GM21423 (cell line): ENCODE measurements at regions not wholly inside any gene's neighbourhood (a gene's known extent, or its start where the extent isn't known, plus 50 kb on each side); places are given as distances from the start of the nearest gene placed in this dataset.
"Not testable (repeated sequence)": the region's sequence is repeated elsewhere in the genome, so short reads cannot be mapped to it uniquely, and the experiment has no call there.

Experiments used
- ATAC-seq: cut with Tn5 transposase; IDR thresholded peaks from one replicate; pipeline ENCODE4 v1.9.1; 2021; ENCODE audit warnings: mild to moderate bottlenecking, moderate library complexity; ENCODE audit not compliant: unreplicated experiment

GRCh38 chr2:236346366-236346765 is 82.2 kb upstream of the ASB18 start:
- ATAC-seq, result no peak

GRCh38 chr2:236348279-236348678 is 84.1 kb upstream of the ASB18 start:
- ATAC-seq, result no peak

- ATAC-seq, result no peak
Observed at GRCh38 chr2:236348976-236349375, 84.8 kb upstream of the ASB18 start.

DNA sequence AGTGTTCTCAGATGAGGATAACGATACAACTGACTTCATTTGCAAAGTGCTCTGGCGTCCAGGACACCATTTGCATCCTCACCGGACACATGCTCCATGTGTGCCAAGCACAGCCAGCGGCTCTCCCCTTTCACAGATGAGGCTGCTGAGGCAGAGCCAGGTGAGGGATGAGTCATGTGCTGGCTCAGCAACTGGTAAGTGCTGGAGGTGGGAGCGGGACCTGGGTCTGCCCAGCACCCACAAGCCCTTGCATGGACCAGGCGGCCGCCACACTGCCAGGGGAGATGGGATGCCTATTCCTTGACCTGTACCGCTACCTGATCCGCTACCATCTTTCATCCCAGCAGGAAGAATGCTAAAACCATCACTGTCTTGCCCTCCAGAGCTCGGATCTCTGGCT is 86.2 kb upstream of the ASB18 start:
- ATAC-seq, result no peak

DNA sequence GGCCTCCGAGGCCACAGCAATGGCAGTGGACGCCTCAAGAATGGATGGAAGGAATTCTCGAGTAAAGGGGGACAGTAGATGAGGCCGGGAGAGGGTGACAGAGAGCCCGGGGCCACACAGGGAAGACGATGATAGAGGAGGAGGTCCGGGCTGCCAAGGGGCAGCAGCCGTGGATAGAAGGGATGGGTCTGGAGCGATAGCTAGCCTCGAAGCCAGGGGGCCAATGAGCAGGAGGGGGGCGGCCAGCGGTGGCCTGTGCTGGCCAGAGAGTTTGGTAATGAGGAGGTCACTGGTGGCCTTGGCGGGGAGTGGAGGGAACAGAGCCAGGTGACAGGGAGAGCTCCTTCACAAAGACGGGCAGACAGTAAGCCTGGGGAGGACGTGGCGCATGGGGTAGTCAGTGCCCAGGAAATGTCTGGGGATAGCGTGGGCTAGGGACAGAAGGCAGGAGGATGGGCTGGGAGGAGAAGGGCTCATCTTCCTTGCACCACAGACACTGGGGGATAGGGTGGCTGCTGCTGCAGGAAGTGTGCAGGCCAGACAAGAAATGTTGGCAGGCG is 87.8 kb upstream of the ASB18 start:
- ATAC-seq, result no peak

GRCh38 chr2:236352761-236353593 is 88.8 kb upstream of the ASB18 start:
- no peak for ATAC-seq

DNA sequence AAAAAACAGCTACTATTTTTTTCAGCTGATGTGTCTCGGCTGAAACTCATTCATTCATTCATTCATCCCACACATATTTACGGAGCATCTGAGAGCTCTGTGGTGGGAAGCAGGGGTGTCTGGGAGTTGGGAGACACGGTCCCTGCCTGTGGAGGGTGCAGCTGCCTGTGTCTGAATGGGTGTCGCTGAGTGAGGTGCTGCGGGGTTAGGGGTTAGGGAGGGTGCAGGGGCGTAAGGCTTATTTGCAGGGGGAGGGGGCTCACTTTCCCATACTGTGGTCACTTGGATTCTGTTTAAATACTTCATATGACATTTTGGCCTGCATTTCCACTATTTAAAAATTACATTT is 89.4 kb upstream of the ASB18 start:
- no peak for ATAC-seq

DNA sequence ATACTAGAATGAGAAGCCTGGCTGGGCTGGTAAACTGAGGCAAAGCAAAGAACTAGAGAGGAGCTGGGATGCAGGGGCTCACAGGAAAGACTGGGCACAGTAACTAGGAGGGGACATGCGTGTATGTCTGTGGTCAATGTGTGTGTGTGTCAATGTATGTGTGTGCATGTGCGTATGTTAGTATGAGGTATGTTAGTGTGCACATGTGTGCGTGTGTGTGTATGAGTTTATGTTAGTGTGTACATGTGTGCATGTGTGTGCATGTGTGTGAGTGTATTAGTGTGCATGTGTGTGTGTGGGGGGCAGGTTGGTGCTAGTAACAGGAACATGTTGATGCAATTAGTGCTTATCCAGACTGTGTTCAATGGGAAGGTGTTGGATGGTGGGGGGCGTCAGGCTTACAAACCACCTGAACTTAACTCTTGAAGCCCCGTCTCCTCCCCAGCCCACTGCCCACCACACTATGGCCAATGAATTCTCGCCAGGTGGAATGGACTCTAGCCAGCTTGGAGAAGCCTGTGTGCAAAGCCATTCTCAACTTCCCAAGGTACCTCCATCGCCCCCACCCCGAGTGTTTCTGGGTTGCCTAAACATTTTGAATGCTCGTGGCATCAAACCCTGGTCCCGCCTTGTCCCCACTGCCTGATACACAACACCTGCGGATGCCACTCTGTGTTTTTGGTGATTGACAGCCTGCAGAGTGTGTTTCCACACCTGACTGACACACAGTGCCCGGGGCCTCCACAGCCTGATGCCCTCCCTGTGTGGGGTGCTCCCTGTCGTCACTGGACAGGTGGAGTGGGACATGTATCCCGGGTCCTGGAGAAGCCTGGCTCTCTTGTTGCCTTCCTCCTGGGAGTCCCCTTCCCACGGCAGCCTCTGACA is 90.1 kb upstream of the ASB18 start:
- no peak for ATAC-seq

GRCh38 chr2:236354973-236355595 is 90.9 kb upstream of the ASB18 start:
- no peak for ATAC-seq

GRCh38 chr2:236355911-236356310 is 91.7 kb upstream of the ASB18 start:
- ATAC-seq, result no peak

- ATAC-seq, result not testable (repeated sequence)
Observed at GRCh38 chr2:236356321-236356720, 92.1 kb upstream of the ASB18 start.

GRCh38 chr2:236358482-236358881 is 94.3 kb upstream of the ASB18 start:
- ATAC-seq, result not testable (repeated sequence)

DNA sequence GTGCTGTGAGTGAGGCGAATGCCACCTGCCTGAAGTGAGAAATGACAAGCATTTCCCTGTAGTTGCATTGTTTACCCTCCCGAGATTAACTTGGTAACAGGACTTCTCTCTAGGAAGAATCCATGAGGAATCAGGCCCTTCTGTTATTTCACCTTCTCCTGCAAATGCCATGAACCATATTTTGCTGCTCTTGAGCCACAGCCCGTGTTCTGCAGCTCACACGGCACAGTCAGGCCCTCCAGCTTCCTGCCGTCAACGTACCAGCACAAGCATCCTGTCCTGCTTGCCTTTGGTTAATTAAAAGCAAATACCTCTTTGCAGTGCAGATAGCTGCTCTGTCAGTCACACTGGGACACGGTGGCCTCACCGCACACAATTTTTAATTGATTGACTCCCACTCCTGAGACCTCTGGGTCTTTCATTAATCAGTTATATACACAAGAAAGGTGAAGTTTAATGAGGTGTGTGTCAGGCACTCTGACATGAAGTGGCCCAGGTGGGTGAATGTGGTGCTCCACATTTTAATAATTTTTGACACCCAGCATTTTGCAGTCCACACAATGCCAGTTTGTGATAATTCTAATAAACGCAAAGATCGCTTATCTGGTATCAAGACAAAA is 95.3 kb upstream of the ASB18 start:
- no peak for ATAC-seq

GRCh38 chr2:236360496-236360895 is 96.3 kb upstream of the ASB18 start:
- no peak for ATAC-seq

DNA sequence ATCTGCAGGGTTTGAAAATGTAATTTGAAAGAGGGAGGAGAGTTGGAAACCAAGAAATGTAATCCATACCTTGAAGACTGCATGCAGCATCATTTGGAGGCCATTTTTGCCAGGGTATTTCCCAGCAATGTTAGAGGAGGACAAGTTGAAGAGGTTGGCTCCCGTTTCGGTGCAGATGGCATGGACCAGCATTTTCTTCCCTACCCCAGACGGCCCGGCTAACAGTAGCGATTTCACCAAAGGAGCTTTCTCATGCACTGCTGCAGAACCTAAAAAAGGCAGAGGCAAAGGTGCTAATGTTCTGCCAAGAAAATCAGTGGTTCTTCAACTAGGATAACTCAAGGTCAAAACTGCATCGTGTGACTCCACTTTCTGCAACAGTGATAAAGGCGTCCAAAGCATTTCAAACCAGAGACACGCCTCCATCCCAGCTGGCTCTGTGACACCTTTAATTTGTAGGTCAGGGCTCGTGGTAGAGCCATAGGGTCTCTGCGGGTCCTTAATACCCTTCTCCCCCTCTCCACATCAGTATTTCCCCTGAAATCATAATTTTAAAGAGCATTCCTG is 99.6 kb upstream of the ASB18 start:
- no peak for ATAC-seq

DNA sequence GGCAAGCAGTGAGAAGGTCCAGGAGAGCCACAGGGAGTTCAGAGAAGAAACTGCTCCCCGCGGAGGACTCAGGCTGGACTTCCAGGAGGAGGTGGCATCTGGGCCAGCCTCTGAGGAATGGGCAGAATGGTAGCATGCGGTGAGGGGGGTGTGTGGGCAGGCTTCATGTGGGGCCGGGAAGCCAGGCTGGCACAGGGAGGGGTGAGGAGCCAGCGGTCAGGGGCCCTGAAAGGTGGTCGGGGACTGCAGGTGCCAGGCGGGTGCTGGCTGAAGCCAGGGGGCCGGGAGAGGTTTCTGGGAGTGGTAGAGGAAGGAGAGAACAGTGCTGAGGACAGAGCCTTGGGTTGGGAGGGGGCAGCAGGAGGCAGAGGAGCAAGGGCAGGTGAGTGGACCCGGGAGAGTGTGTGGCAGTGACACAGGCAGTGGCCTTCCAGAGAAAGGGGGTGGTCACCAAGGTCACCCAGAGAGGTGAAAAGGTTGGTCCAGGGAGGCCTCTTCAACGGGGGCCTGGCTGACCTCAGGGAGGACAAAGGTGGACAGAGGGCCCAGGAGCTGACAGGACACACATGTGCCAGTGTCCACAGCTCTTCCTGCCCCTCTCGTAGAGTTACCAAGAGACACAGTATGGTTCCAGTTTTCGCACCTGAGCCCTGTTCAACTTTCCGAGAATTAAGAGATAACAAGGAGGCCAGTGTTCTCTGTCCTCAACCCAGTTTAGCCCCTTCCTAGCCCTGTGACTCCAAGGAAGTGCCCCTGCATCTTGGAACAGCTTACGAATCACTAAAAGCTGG is 101.2 kb upstream of the ASB18 start:
- ATAC-seq, result no peak

DNA sequence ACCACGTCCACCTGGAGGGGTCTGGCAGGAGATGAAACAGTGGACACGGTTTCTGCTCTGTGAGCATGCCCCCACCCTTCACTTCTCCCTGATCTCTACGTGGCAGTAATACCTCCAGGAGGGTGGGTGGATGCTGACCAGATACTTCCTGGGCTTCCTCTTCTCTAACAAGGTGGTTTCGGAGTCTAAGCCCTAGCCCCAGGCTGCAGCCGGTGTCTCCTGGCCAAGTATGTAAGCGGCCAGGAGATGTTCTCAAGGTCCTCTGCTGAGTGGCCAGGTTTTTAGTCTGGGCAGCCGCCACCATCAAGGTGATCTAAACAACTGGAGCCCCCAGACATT is 101.8 kb upstream of the ASB18 start:
- ATAC-seq, result no peak

DNA sequence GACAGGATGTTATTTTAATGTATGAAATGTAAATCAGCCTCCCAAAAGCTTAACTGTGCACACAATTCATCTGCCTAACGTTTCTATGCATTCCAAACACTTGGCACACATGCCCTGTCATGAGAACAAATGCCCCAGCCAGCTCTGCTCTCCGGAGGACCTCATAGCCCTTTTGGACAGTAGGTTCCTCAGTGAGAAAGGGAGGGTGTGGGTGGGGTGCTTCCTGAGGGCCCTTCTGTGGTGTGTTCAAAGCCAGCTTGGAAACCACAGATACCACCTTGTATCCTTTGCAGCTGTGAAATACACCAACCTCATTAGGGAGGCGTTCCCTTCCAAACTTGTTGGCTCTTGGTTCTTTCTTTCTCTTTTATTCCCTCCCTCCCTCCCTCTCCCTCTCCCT is 102.2 kb upstream of the ASB18 start:
- no peak for ATAC-seq

GRCh38 chr2:236367506-236368289 is 103.5 kb upstream of the ASB18 start:
- no peak for ATAC-seq
